C4-2B (cell line): ENCODE measurements at regions not wholly inside any gene's neighbourhood (a gene's known extent, or its start where the extent isn't known, plus 50 kb on each side); places are given as distances from the start of the nearest gene placed in this dataset.

ENCODE experiments used
- CTCF ChIP-seq: fragments of 450-650 bp; conservative IDR thresholded peaks from 2 replicates; pipeline ENCODE4 v1.5.1; 2017; ENCODE audit warnings: mild to moderate bottlenecking
- ZFX ChIP-seq: fragments of 450-650 bp; IDR thresholded peaks from 2 replicates; pipeline ENCODE4 v1.6.1; 2017

GRCh38 chr11:71368966-71369365, 79.2 kb downstream of the DHCR7 start:
- no peak for TF ChIP-seq CTCF
- TF ChIP-seq ZFX, result no peak
